ENCODE measurements at regions not wholly inside any gene's neighbourhood (a gene's known extent, or its start where the extent isn't known, plus 50 kb on each side); places are given as distances from the start of the nearest gene placed in this dataset.

DNA sequence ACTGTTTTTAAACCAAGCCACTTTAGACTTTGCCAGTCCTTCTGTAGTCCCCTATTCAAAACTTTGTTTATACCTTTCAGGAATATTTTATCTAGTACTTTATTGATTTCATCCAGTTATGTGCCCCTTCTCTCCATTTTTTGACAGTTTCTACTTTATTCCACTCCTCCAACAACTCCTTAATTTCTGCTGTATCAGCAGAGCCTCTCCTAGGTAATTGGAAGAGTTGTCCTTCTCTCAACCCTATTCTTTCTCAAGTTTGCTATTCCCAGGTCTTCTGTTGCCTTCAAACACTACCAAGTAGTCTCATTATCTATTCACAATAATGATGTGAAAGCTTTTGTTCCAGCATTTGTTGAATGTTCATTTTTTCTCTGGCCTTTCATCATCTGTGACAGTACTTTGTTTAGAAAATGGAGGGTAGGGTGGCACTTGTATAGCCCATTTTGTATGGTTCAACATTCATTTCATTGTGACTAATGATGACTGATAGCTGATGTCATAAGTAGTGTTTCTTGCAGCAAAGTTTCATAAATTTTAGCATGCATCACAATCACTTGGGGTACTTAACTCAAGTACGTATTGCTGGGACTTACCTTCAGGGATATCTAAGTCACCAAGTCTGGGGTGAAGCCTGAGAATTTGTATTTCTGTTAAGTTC, 204.4 kb upstream of the DMRT1 start:
- H3K4me1 Mint-ChIP-seq (ENCODE audit: unreplicated experiment): no peaks in the 10 kb centered on the region
- no peak overlapping the region for H3K4me3 Mint-ChIP-seq (ENCODE audit: unreplicated experiment)
- TF ChIP-seq, protein P1, sequence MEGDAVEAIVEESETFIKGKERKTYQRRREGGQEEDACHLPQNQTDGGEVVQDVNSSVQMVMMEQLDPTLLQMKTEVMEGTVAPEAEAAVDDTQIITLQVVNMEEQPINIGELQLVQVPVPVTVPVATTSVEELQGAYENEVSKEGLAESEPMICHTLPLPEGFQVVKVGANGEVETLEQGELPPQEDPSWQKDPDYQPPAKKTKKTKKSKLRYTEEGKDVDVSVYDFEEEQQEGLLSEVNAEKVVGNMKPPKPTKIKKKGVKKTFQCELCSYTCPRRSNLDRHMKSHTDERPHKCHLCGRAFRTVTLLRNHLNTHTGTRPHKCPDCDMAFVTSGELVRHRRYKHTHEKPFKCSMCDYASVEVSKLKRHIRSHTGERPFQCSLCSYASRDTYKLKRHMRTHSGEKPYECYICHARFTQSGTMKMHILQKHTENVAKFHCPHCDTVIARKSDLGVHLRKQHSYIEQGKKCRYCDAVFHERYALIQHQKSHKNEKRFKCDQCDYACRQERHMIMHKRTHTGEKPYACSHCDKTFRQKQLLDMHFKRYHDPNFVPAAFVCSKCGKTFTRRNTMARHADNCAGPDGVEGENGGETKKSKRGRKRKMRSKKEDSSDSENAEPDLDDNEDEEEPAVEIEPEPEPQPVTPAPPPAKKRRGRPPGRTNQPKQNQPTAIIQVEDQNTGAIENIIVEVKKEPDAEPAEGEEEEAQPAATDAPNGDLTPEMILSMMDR (IDR thresholded peaks at IDR 0.05): no peak
- peaks cover 7% of the 10 kb centered on the region for H3K9me3 Mint-ChIP-seq (ENCODE audit: unreplicated experiment)
- H3K27me3 Mint-ChIP-seq (ENCODE audit: unreplicated experiment): peaks cover 2% of the 10 kb centered on the region
- no peak overlapping the region for H3K27ac Mint-ChIP-seq (ENCODE audit: unreplicated experiment)
- no peaks in the 10 kb centered on the region for H3K36me3 Mint-ChIP-seq (ENCODE audit: unreplicated experiment)
- no peak for DNase-seq (ENCODE audit: extremely low spot score, unreplicated experiment)

DNA sequence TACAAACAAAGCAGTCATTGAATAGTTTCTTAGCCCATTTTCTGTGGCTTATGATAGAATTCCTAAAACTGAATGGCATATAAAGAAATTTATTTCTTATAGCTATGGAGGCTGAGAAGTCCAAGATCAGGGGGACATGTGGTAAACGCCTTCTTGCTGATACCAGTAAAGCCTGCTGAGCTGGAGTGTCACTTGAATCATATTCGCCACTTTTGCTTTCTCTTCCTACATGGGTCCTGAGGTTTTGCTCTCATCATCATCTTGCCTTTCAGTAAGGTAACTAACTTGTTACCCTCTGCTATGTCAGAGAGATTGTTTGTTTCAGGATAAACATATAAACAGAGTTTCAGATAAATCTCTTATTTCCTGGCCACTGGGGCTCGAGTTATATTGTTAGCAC, 203.3 kb upstream of the DMRT1 start:
- no peaks in the 10 kb centered on the region for H3K27me3 Mint-ChIP-seq (ENCODE audit: unreplicated experiment)
- DNase-seq (ENCODE audit: extremely low spot score, unreplicated experiment): no peak
- H3K9me3 Mint-ChIP-seq (ENCODE audit: unreplicated experiment): peaks cover 7% of the 10 kb centered on the region
- H3K4me3 Mint-ChIP-seq (ENCODE audit: unreplicated experiment): no peak overlapping the region
- no peaks in the 10 kb centered on the region for H3K36me3 Mint-ChIP-seq (ENCODE audit: unreplicated experiment)
- H3K27ac Mint-ChIP-seq (ENCODE audit: unreplicated experiment): no peak overlapping the region
- TF ChIP-seq, protein P1 (IDR thresholded peaks at IDR 0.05): no peak
- H3K4me1 Mint-ChIP-seq (ENCODE audit: unreplicated experiment): no peaks in the 10 kb centered on the region

DNA sequence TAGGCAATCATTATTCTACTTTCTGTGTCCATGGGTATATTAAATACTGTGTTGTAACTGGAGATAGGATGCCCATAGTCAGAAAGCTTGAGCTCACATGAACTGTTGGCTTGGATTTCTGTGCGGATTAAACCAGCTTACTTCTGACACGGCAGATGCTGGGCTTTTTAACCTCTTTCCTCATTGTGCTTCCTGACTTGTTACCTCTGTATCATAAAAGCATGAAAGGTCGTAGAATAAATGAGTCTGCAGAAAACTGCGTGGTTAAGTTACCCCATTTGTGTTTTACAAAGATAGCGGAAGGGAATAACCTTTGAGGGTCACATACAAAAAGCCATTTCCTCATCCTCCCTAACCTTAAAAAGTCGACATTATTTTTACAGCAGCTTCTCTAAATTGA, 199.5 kb upstream of the DMRT1 start:
- Mint-ChIP-seq H3K9me3 (ENCODE audit: unreplicated experiment) (no peaks in the 10 kb centered on the region), H3K4me1 (ENCODE audit: unreplicated experiment) (no peaks in the 10 kb centered on the region), H3K27me3 (ENCODE audit: unreplicated experiment) (no peaks in the 10 kb centered on the region), H3K36me3 (ENCODE audit: unreplicated experiment) (no peaks in the 10 kb centered on the region), H3K27ac (ENCODE audit: unreplicated experiment) (no peak overlapping the region), H3K4me3 (ENCODE audit: unreplicated experiment) (no peak overlapping the region)
- DNase-seq (ENCODE audit: extremely low spot score, unreplicated experiment): no peak
- TF ChIP-seq, protein P1 (IDR thresholded peaks at IDR 0.05): no peak

DNA sequence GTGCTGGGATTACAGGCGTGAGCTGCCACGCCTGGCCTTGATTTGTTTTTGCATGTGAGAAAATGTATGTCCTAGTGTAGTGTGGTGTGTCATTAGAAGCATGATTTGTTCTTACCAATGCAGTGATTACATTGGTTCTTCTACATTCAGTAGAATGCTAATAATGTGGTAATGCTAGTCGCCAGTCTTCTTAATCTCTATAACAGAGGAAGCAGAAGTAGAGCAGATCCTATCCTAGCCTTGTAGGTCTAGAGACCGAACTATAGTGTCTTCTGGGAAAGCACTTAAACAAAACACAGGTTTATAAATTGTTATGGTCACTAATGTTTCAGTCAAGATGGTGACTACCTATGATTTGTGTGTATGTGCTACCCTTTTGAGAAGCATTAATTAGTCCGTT, 197.5 kb upstream of the DMRT1 start:
- no peak for DNase-seq (ENCODE audit: extremely low spot score, unreplicated experiment)
- Mint-ChIP-seq H3K36me3 (ENCODE audit: unreplicated experiment) (no peaks in the 10 kb centered on the region), H3K9me3 (ENCODE audit: unreplicated experiment) (no peaks in the 10 kb centered on the region), H3K27ac (ENCODE audit: unreplicated experiment) (no peak overlapping the region), H3K27me3 (ENCODE audit: unreplicated experiment) (no peaks in the 10 kb centered on the region), H3K4me1 (ENCODE audit: unreplicated experiment) (no peaks in the 10 kb centered on the region), H3K4me3 (ENCODE audit: unreplicated experiment) (no peak overlapping the region)
- TF ChIP-seq, protein P1 (IDR thresholded peaks at IDR 0.05): no peak

DNA sequence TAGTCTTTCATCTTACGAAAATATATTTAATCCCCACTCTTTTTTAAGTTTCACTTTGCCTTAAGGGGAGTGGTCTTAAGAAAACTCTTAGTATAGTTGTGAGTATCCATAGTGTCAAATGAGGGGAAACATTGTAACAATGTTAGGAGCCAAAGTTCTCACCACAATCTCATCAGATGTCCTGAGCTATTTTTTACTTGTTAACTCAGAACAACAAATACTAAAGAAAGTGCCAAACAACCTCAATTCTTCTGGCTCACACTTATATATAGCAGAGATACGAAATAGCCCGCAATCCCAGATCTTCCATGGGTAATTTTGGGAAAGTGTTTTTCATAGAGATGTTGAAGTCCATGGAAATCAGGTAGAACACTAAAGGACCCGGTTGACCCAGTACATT, 194.0 kb upstream of the DMRT1 start:
- H3K36me3 Mint-ChIP-seq (ENCODE audit: unreplicated experiment): no peaks in the 10 kb centered on the region
- H3K4me3 Mint-ChIP-seq (ENCODE audit: unreplicated experiment): no peak overlapping the region
- no peak for DNase-seq (ENCODE audit: extremely low spot score, unreplicated experiment)
- H3K27ac Mint-ChIP-seq (ENCODE audit: unreplicated experiment): no peak overlapping the region
- no peaks in the 10 kb centered on the region for H3K9me3 Mint-ChIP-seq (ENCODE audit: unreplicated experiment)
- no peaks in the 10 kb centered on the region for H3K27me3 Mint-ChIP-seq (ENCODE audit: unreplicated experiment)
- TF ChIP-seq, protein P1 (IDR thresholded peaks at IDR 0.05): no peak
- peaks cover 6% of the 10 kb centered on the region for H3K4me1 Mint-ChIP-seq (ENCODE audit: unreplicated experiment)

Measured in osteocyte (in vitro differentiated cells).